ENCODE measurements at regions not wholly inside any gene's neighbourhood (a gene's known extent, or its start where the extent isn't known, plus 50 kb on each side); places are given as distances from the start of the nearest gene placed in this dataset.

DNA sequence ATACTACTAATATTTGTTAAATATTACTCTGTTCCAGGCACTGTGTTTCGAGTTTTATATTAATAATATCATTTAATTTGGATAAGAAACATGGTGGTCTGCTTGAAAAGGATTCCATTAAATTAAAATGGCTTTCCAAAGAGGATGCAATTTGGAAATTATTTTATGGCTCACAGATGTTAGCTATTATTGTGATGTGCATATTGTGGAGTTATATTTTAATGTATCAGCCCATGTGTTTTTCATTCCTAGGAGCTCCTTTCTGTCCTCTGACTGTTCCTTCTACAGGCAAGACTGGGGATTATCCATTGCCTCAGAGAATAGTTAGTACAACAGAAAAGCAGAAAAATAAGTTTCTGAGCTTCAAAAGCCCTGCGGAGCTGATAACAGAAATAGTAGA is 376.7 kb upstream of the PDZRN3 start:
- TF ChIP-seq, protein P1, sequence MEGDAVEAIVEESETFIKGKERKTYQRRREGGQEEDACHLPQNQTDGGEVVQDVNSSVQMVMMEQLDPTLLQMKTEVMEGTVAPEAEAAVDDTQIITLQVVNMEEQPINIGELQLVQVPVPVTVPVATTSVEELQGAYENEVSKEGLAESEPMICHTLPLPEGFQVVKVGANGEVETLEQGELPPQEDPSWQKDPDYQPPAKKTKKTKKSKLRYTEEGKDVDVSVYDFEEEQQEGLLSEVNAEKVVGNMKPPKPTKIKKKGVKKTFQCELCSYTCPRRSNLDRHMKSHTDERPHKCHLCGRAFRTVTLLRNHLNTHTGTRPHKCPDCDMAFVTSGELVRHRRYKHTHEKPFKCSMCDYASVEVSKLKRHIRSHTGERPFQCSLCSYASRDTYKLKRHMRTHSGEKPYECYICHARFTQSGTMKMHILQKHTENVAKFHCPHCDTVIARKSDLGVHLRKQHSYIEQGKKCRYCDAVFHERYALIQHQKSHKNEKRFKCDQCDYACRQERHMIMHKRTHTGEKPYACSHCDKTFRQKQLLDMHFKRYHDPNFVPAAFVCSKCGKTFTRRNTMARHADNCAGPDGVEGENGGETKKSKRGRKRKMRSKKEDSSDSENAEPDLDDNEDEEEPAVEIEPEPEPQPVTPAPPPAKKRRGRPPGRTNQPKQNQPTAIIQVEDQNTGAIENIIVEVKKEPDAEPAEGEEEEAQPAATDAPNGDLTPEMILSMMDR (IDR thresholded peaks at IDR 0.05): no peak
- TF ChIP-seq POLR2A (IDR thresholded peaks at IDR 0.05) (no peak), POLR2AphosphoS5 (IDR thresholded peaks at IDR 0.05) (no peak)

Measured in breast epithelium (tissue), 3 donors.